Heart left ventricle (tissue), 13 donors: ENCODE measurements at regions not wholly inside any gene's neighbourhood (a gene's known extent, or its start where the extent isn't known, plus 50 kb on each side); places are given as distances from the start of the nearest gene placed in this dataset.

Experiments used
- CTCF ChIP-seq, 12 donors: fragments of 200-600 bp; sonication (generic) in 4 of 12; IDR thresholded peaks; one replicate each; pipeline versions ENCODE4 v1.5.0 to v1.8.0; 2018 to 2022; ENCODE audit warnings: antibody characterized with exemption in 12 of 12, mild to moderate bottlenecking in 5 of 12
- POLR2A ChIP-seq, 2 donors: fragments of 450-650 bp; IDR thresholded peaks; one replicate each; pipeline ENCODE4 v1.6.1; 2017; ENCODE audit warnings: antibody characterized with exemption in 2 of 2, mild to moderate bottlenecking in 2 of 2, moderate library complexity in 2 of 2
- donor health status: ischemic (EF 13 %, LVEDD 7.1; RV severe dilation, severe dysfunction).
- donor health status: DM: no; HTN: yes; CAD: no.
- donor health status: DM: no; HTN: no; CAD: no.
- donor health status: ischemic (EF 25% LVEDD 6.9; RV normal size, moderate dysfunction).
- donor health status: ischemic (EF 25% LVEDD 5.7; RV mildly dilated, moderate dysfunction).
- donor health status: ischemic (EF 35%, LVEDD 5.7; RV mildly dilated, moderate dysfunction).
- donor health status: nonischemic (EF 11% LVEDD 7.7; RV severe dilation, severe dysfunction).
- donor health status: DM: yes; HTN: yes; CAD: no.
- donor health status: PGD.
- donor health status: ischemic (EF 29% LVEDD 5.4; RV normal size, mild dysfunction).
- donor health status: nonischemic (EF 23%, LVEDD 6.1; RV moderate dilation, normal function).

GRCh38 chr6:147825848-147826247, 317.4 kb downstream of the SAMD5 start:
- TF ChIP-seq CTCF (IDR thresholded peaks at IDR 0.05) (no peak), POLR2A (IDR thresholded peaks at IDR 0.05) (no peak)
